H9 (cell line): ENCODE measurements at regions not wholly inside any gene's neighbourhood (a gene's known extent, or its start where the extent isn't known, plus 50 kb on each side); places are given as distances from the start of the nearest gene placed in this dataset.

Experiments used
- DNase-seq: peaks from one replicate; pipeline ENCODE4 v3.0.0-alpha.2; 2017
- H2AFZ ChIP-seq: one replicate; pipeline ENCODE4 v1.6.1; 2013; ENCODE audit warnings: mild to moderate bottlenecking, low read length, control low read depth, moderate library complexity
- H2AK5ac ChIP-seq: 2 replicates; pipeline ENCODE4 v1.6.1; 2013; ENCODE audit warnings: low read length, control low read depth, mixed read lengths; ENCODE audit not compliant: insufficient read length
- H2BK120ac ChIP-seq: one replicate; pipeline ENCODE4 v1.6.1; 2013; ENCODE audit warnings: low read depth, mild to moderate bottlenecking, low read length, control low read depth, inconsistent platforms; ENCODE audit not compliant: poor library complexity, severe bottlenecking
- H2BK12ac ChIP-seq: 2 replicates; pipeline ENCODE4 v1.6.1; 2013; ENCODE audit warnings: low read length, control low read depth, mixed read lengths, low read depth; ENCODE audit not compliant: insufficient read length
- H2BK15ac ChIP-seq: 2 replicates; pipeline ENCODE4 v1.6.1; 2013; ENCODE audit warnings: low read depth, low read length, control low read depth
- H2BK20ac ChIP-seq: one replicate; pipeline ENCODE4 v1.6.1; 2013; ENCODE audit warnings: low read depth, mild to moderate bottlenecking, low read length, control low read depth, inconsistent platforms; ENCODE audit not compliant: poor library complexity, severe bottlenecking
- H2BK5ac ChIP-seq: 2 replicates; pipeline ENCODE4 v1.6.1; 2013; ENCODE audit warnings: low read length, control low read depth, mixed read lengths; ENCODE audit not compliant: insufficient read length
- H3K14ac ChIP-seq: 2 replicates; pipeline ENCODE4 v1.6.1; 2013; ENCODE audit warnings: low read length, control low read depth; ENCODE audit not compliant: insufficient read depth
- H3K18ac ChIP-seq: 2 replicates; pipeline ENCODE4 v1.6.1; 2013; ENCODE audit warnings: low read depth, mild to moderate bottlenecking, mixed read lengths, low read length, control low read depth; ENCODE audit not compliant: insufficient read length
- H3K23ac ChIP-seq: 2 replicates; pipeline ENCODE4 v1.6.1; 2013; ENCODE audit warnings: low read length, control low read depth, mixed read lengths, low read depth; ENCODE audit not compliant: insufficient read length
- H3K23me2 ChIP-seq: 2 replicates; pipeline ENCODE4 v1.6.1; 2013; ENCODE audit warnings: low read depth, mild to moderate bottlenecking, mixed read lengths, low read length, control low read depth; ENCODE audit not compliant: insufficient read length, poor library complexity, severe bottlenecking
- H3K27ac ChIP-seq: 2 replicates; pipeline ENCODE4 v1.5.1; 2013; ENCODE audit warnings: low read length, control low read depth, mixed read lengths, low read depth; ENCODE audit not compliant: insufficient read length
- H3K27me3 ChIP-seq: 2 replicates; pipeline ENCODE4 v1.6.1; 2013; ENCODE audit warnings: low read length, control low read depth, inconsistent platforms; ENCODE audit not compliant: insufficient read depth
- H3K4ac ChIP-seq: 2 replicates; pipeline ENCODE4 v1.6.1; 2013; ENCODE audit warnings: low read depth, mild to moderate bottlenecking, control low read depth, inconsistent platforms, low read length, moderate library complexity
- H3K4me1 ChIP-seq: 2 replicates; pipeline ENCODE4 v1.6.1; 2013; ENCODE audit warnings: low read length, control low read depth, inconsistent platforms; ENCODE audit not compliant: insufficient read depth
- H3K4me2 ChIP-seq: 2 replicates; pipeline ENCODE4 v1.6.1; 2013; ENCODE audit warnings: low read length, control low read depth, mixed read lengths; ENCODE audit not compliant: insufficient read length, insufficient read depth
- H3K56ac ChIP-seq: 2 replicates; pipeline ENCODE4 v1.6.1; 2013; ENCODE audit warnings: low read depth, mild to moderate bottlenecking, mixed read lengths, low read length, control low read depth; ENCODE audit not compliant: insufficient read length
- H3K79me1 ChIP-seq: 2 replicates; pipeline ENCODE4 v1.6.1; 2013; ENCODE audit warnings: low read depth, mild to moderate bottlenecking, moderate library complexity, low read length, control low read depth, inconsistent platforms; ENCODE audit not compliant: insufficient read depth, poor library complexity, severe bottlenecking
- H3K79me2 ChIP-seq: 2 replicates; pipeline ENCODE4 v1.6.1; 2013; ENCODE audit warnings: low read length, control low read depth, inconsistent platforms; ENCODE audit not compliant: insufficient read depth
- H3K9ac ChIP-seq: 2 replicates; pipeline ENCODE4 v1.6.1; 2013; ENCODE audit warnings: low read length, control low read depth, mixed read lengths; ENCODE audit not compliant: insufficient read length; ENCODE audit errors: extremely low read depth
- H3K9me3 ChIP-seq: one replicate; pipeline ENCODE4 v1.6.1; 2013; ENCODE audit warnings: low read depth, low read length, inconsistent platforms; ENCODE audit not compliant: control insufficient read depth
- H3T11ph ChIP-seq: one replicate; pipeline ENCODE4 v1.6.1; 2013; ENCODE audit warnings: mild to moderate bottlenecking, low read length, control low read depth, inconsistent platforms
- H4K20me1 ChIP-seq: one replicate; pipeline ENCODE4 v1.6.1; 2013; ENCODE audit not compliant: control insufficient read depth, insufficient read length, insufficient read depth
- H4K5ac ChIP-seq: 2 replicates; pipeline ENCODE4 v1.6.1; 2013; ENCODE audit warnings: low read depth, mild to moderate bottlenecking, mixed read lengths, low read length, control low read depth; ENCODE audit not compliant: insufficient read length
- H4K8ac ChIP-seq: replicated peaks from 2 replicates; pipeline ENCODE4 v1.6.1; 2013; ENCODE audit warnings: low read length, control low read depth, mixed read lengths, low read depth; ENCODE audit not compliant: insufficient read length
- H4K91ac ChIP-seq: 2 replicates; pipeline ENCODE4 v1.6.1; 2013; ENCODE audit warnings: low read depth, mild to moderate bottlenecking, moderate library complexity, mixed read lengths, low read length, control low read depth; ENCODE audit not compliant: insufficient read length
- H3K27ac Mint-ChIP-seq, 3 experiments: 2 replicates in 2 of 3; 3 replicates in 1 of 3; pipeline ENCODE4 v1.8.0; 2020 to 2021; ENCODE audit warnings: mixed read lengths in 3 of 3, mild to moderate bottlenecking in 1 of 3, moderate library complexity in 1 of 3
- H3K27me3 Mint-ChIP-seq: 2 replicates; pipeline ENCODE4 v1.8.0; 2021; ENCODE audit warnings: low read depth, mild to moderate bottlenecking, moderate library complexity, mixed read lengths
- H3K36me3 Mint-ChIP-seq, 3 experiments: 2 replicates in 2 of 3; 3 replicates in 1 of 3; pipeline ENCODE4 v1.8.0; 2020 to 2021; ENCODE audit warnings: low read depth in 3 of 3, mixed read lengths in 3 of 3; ENCODE audit not compliant: insufficient read depth in 1 of 3
- H3K4me1 Mint-ChIP-seq, 2 experiments: 2 replicates each; pipeline ENCODE4 v1.8.0; 2020; ENCODE audit warnings: mixed read lengths in 2 of 2
- H3K4me3 Mint-ChIP-seq, 2 experiments: 2 replicates in 1 of 2; 3 replicates in 1 of 2; pipeline ENCODE4 v1.8.0; 2020 to 2021; ENCODE audit warnings: mild to moderate bottlenecking in 2 of 2, mixed read lengths in 2 of 2, moderate library complexity in 1 of 2
- H3K9me3 Mint-ChIP-seq, 2 experiments: 2 replicates in 1 of 2; 3 replicates in 1 of 2; pipeline ENCODE4 v1.8.0; 2020; ENCODE audit warnings: mild to moderate bottlenecking in 2 of 2, mixed read lengths in 2 of 2, moderate library complexity in 1 of 2
- WGBS: extraction: QIAGEN DNeasy Blood & Tissue Kit; methylation state at CpG from one replicate; pipeline ENCODE4 v1.1.7; 2013; ENCODE audit warnings: missing lambda C conversion rate, low lambda C conversion rate, mixed read lengths; ENCODE audit not compliant: insufficient read length; ENCODE audit errors: extremely low coverage; 5-methylcytosine and 5-hydroxymethylcytosine counted together
- TF ChIP-seq, protein P1 (sequence below): fragments of 200-600 bp; sonication (generic); conservative IDR thresholded peaks from 3 replicates; pipeline ENCODE4 v1.8.0; 2021; ENCODE audit warnings: antibody characterized with exemption, mild to moderate bottlenecking

DNA sequence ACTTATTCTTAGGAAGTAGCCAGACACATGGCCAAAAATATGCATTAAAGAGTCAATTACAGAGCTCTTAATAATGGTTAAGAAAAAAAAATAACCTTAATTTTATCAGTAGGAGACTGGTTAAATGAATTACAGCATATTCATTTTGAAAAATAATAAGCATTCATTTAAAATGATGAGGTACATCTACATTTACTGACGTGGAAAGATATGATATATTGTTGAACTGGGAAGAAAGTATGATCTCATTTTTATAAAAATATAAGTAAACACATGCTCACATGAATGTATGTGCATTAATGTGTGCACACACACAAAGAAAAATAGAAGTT is 250.3 kb downstream of the ENC1 start:
- Histone ChIP-seq H3K4me1 (no peaks in the 10 kb centered on the region; the same call in 1 of the 2 replicates), H2BK120ac (no peak overlapping the region), H3K23ac (no peak overlapping the region), H2BK15ac (no peak overlapping the region), H3K18ac (no peak overlapping the region), H3K27me3 (no peaks in the 10 kb centered on the region; the same call in 1 of the 2 replicates), H3K23me2 (no peaks in the 10 kb centered on the region), H2AK5ac (no peak overlapping the region), H4K20me1 (no peaks in the 10 kb centered on the region), H3T11ph (no peak overlapping the region), H3K9me3 (no peaks in the 10 kb centered on the region), H3K4ac (no peak overlapping the region), H3K79me2 (no peaks in the 10 kb centered on the region), H4K91ac (no peak overlapping the region), H3K9ac (no peak overlapping the region), H3K14ac (no peak overlapping the region), H4K8ac (no peak overlapping the region), H2BK12ac (no peak overlapping the region), H3K56ac (no peak overlapping the region), H3K27ac (no peak overlapping the region), H2BK20ac (no peak overlapping the region), H4K5ac (no peak overlapping the region), H2BK5ac (no peak overlapping the region), H3K79me1 (no peaks in the 10 kb centered on the region), H3K4me2 (no peak overlapping the region), H2AFZ (no peak overlapping the region)
- Mint-ChIP-seq H3K9me3 (no peaks in the 10 kb centered on the region), H3K27me3 (peaks cover 28% of the 10 kb centered on the region), H3K4me1 (peaks cover 7 to 12% of the 10 kb centered on the region in 2 experiments), H3K27ac (no peak overlapping the region), H3K36me3 (no peaks in the 10 kb centered on the region), H3K4me3 (no peak overlapping the region)
- WGBS = no CpG with 5 or more reads among the region's 1 CpG
- no peak for DNase-seq
- TF ChIP-seq, protein P1, sequence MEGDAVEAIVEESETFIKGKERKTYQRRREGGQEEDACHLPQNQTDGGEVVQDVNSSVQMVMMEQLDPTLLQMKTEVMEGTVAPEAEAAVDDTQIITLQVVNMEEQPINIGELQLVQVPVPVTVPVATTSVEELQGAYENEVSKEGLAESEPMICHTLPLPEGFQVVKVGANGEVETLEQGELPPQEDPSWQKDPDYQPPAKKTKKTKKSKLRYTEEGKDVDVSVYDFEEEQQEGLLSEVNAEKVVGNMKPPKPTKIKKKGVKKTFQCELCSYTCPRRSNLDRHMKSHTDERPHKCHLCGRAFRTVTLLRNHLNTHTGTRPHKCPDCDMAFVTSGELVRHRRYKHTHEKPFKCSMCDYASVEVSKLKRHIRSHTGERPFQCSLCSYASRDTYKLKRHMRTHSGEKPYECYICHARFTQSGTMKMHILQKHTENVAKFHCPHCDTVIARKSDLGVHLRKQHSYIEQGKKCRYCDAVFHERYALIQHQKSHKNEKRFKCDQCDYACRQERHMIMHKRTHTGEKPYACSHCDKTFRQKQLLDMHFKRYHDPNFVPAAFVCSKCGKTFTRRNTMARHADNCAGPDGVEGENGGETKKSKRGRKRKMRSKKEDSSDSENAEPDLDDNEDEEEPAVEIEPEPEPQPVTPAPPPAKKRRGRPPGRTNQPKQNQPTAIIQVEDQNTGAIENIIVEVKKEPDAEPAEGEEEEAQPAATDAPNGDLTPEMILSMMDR = no peak
